K562 (cell line): ENCODE measurements at regions not wholly inside any gene's neighbourhood (a gene's known extent, or its start where the extent isn't known, plus 50 kb on each side); places are given as distances from the start of the nearest gene placed in this dataset.

Experiments used
- ATAC-seq: fragments of 200-7000 bp; cut with Tn5 transposase; 3 replicates; pipeline ENCODE4 v1.9.1; 2020; ENCODE audit warnings: moderate library complexity
- BruUV-seq: library from RNA; stranded (reverse); fragments of 400-500 nt; replicated peaks from 2 replicates; lab custom pipeline; 2021; lab: Mats Ljungman, UMichigan
- CTCF ChIA-PET: fragments of 300-600 bp; formaldehyde crosslinking; extraction: SDS; loops from one replicate; lab custom pipeline; 2021; ENCODE audit warnings: low intra/inter-chr PET ratio; lab: Yijun Ruan, JAX
- POLR2A ChIA-PET: fragments of 300-600, 350-650 bp; sonication (Branson Sonifier 250); formaldehyde crosslinking; extraction: SDS; loops from one replicate; lab custom pipeline; 2021; ENCODE audit warnings: antibody characterized with exemption, inconsistent platforms; lab: Yijun Ruan, JAX
- DNase-seq, 4 experiments: peaks; one replicate each; pipeline versions ENCODE4 v3.0.0 to v3.0.0-alpha.2; 2011 to 2018; ENCODE audit warnings: low spot score in 3 of 4, mixed read lengths in 3 of 4; ENCODE audit errors: extremely low read depth in 1 of 4
- FAIRE-seq: peaks from 2 replicates; lab custom pipeline; 2011; peaks lifted over from hg19 to GRCh38; lab: Jason Lieb, UNC
- H2AFZ ChIP-seq: 2 replicates; pipeline ENCODE4 v1.6.0; 2011; ENCODE audit warnings: low read depth, low read length, control low read depth, inconsistent platforms
- H3K27ac ChIP-seq: fragments of 200-600 bp; 3 replicates; pipeline ENCODE4 v1.8.0; 2011; ENCODE audit warnings: low read depth, mild to moderate bottlenecking, control low read depth, inconsistent platforms, low read length, moderate library complexity, mixed read lengths; ENCODE audit errors: extremely low read depth
- H3K27me3 ChIP-seq, 2 experiments: fragments of 300-600 bp in 1 of 2; 2 replicates in 1 of 2; 3 replicates in 1 of 2; pipeline versions ENCODE4 v1.6.0 to v1.8.0; 2011; ENCODE audit warnings: inconsistent platforms in 2 of 2, low read length in 2 of 2, mild to moderate bottlenecking in 1 of 2, mixed read lengths in 1 of 2, moderate library complexity in 1 of 2; ENCODE audit not compliant: control insufficient read depth in 2 of 2, insufficient read depth in 2 of 2
- H3K36me3 ChIP-seq: fragments of 300-600 bp; 3 replicates; pipeline ENCODE4 v1.8.0; 2011; ENCODE audit warnings: mild to moderate bottlenecking, low read length, inconsistent platforms; ENCODE audit not compliant: control insufficient read depth, insufficient read depth
- H3K4me1 ChIP-seq, 2 experiments: fragments of 200-600 bp in 1 of 2; replicated peaks in 1 of 2; 2 replicates in 1 of 2; 3 replicates in 1 of 2; pipeline versions ENCODE4 v1.5.1 to v1.8.0; 2011; ENCODE audit warnings: inconsistent platforms in 2 of 2, low read length in 2 of 2, mild to moderate bottlenecking in 1 of 2, mixed read lengths in 1 of 2, moderate library complexity in 1 of 2; ENCODE audit not compliant: control insufficient read depth in 2 of 2, insufficient read depth in 2 of 2
- H3K4me2 ChIP-seq: 2 replicates; pipeline ENCODE4 v1.6.1; 2011; ENCODE audit warnings: low read length, control low read depth, inconsistent platforms, mixed read lengths; ENCODE audit not compliant: insufficient read depth
- H3K4me3 ChIP-seq: fragments of 200-600 bp; sonication (generic), shearing (Covaris generic); 2 replicates; pipeline ENCODE4 v1.5.1; 2016; ENCODE audit warnings: control low read depth, inconsistent platforms
- H3K79me2 ChIP-seq: fragments of 200-600 bp; 3 replicates; pipeline ENCODE4 v1.8.0; 2011; ENCODE audit warnings: low read length, inconsistent platforms; ENCODE audit not compliant: control insufficient read depth, insufficient read depth
- H3K9ac ChIP-seq, 2 experiments: 2 replicates each; pipeline versions ENCODE4 v1.6.0 to v1.6.1; 2011; ENCODE audit warnings: low read depth in 2 of 2, low read length in 2 of 2, control low read depth in 1 of 2, inconsistent platforms in 1 of 2, mild to moderate bottlenecking in 1 of 2, mixed read lengths in 1 of 2; ENCODE audit not compliant: insufficient read depth in 1 of 2
- H3K9me1 ChIP-seq: one replicate; pipeline ENCODE4 v1.6.0; 2011; ENCODE audit warnings: inconsistent platforms, mild to moderate bottlenecking, low read length, moderate library complexity; ENCODE audit not compliant: control insufficient read depth, insufficient read depth
- H3K9me3 ChIP-seq: replicated peaks from 2 replicates; pipeline ENCODE4 v1.5.1; 2011; ENCODE audit warnings: low read depth, low read length, inconsistent platforms; ENCODE audit not compliant: control insufficient read depth, insufficient read depth
- H4K20me1 ChIP-seq: replicated peaks from 2 replicates; pipeline ENCODE4 v1.6.1; 2011; ENCODE audit warnings: low read length, inconsistent platforms, mixed read lengths; ENCODE audit not compliant: control insufficient read depth, insufficient read depth
- ETS2 ChIP-seq: IDR thresholded peaks from 2 replicates; pipeline ENCODE4 v1.6.1; 2016; ENCODE audit warnings: borderline replicate concordance, missing genetic modification characterization, mild to moderate bottlenecking, moderate library complexity, missing compliant biosample characterization; ENCODE audit not compliant: poor library complexity, severe bottlenecking
- FOSL1 ChIP-seq: fragments of 200-800 bp; sonication (Bioruptor generic); conservative IDR thresholded peaks from 2 replicates; pipeline ENCODE4 v1.6.1; 2016; ENCODE audit warnings: missing genetic modification characterization, missing compliant biosample characterization
- FOXM1 ChIP-seq, 2 experiments: fragments of 450-650 bp in 1 of 2; sonication (generic) in 1 of 2; formaldehyde crosslinking in 1 of 2; IDR thresholded peaks; 2 replicates each; pipeline versions ENCODE4 v1.6.1 to v1.9.0; 2017 to 2022; ENCODE audit warnings: low read depth in 2 of 2, mild to moderate bottlenecking in 2 of 2, missing genetic modification reagents in 1 of 2, moderate library complexity in 1 of 2
- NR2C2 ChIP-seq, 2 experiments: fragments of 200-800 bp in 1 of 2; sonication (Bioruptor generic) in 1 of 2; sonication (generic) in 1 of 2; formaldehyde crosslinking in 1 of 2; IDR thresholded peaks; 2 replicates each; pipeline versions ENCODE4 v1.6.1 to v1.8.0; 2016 to 2022; ENCODE audit warnings: mild to moderate bottlenecking in 1 of 2, missing compliant biosample characterization in 1 of 2, missing genetic modification characterization in 1 of 2, missing genetic modification reagents in 1 of 2
- PURB ChIP-seq: sonication (generic); formaldehyde crosslinking; IDR thresholded peaks from 2 replicates; pipeline ENCODE4 v1.9.0; 2021; ENCODE audit warnings: low read depth, mild to moderate bottlenecking, missing genetic modification reagents
- RBM14 ChIP-seq: fragments of 200-400 bp; formaldehyde crosslinking; IDR thresholded peaks from 2 replicates; pipeline ENCODE4 v1.6.1; 2018; ENCODE audit warnings: low read depth, mild to moderate bottlenecking, low read length, moderate library complexity, borderline replicate concordance; ENCODE audit not compliant: insufficient read depth
- TSC22D4 ChIP-seq: fragments of 450-650 bp; IDR thresholded peaks from 2 replicates; pipeline ENCODE4 v1.6.1; 2016; ENCODE audit warnings: missing genetic modification characterization, missing biosample characterization, control low read depth
- ZFP30 ChIP-seq: fragments of 250-450 bp; sonication (Bioruptor Pico); IDR thresholded peaks from 2 replicates; pipeline ENCODE4 v1.8.0; 2022; ENCODE audit warnings: moderate library complexity, mild to moderate bottlenecking, inconsistent platforms, borderline replicate concordance
- ZNF274 ChIP-seq: IDR thresholded peaks from 2 replicates; pipeline ENCODE4 v1.6.1; 2011; ENCODE audit warnings: low read depth, mild to moderate bottlenecking, low read length, moderate library complexity, borderline replicate concordance
- ZNF408 ChIP-seq: fragments of 250-450 bp; sonication (Bioruptor Pico); IDR thresholded peaks from 2 replicates; pipeline ENCODE4 v1.4.0; 2020; ENCODE audit warnings: low read depth, mild to moderate bottlenecking, moderate library complexity
- WGBS: fragments of 100-300 bp; shearing (Covaris generic); methylation state at CpG from one replicate; pipeline ENCODE4 v1.1.6; 2016; ENCODE audit warnings: low coverage, mixed read lengths; ENCODE audit not compliant: insufficient coverage; ENCODE audit errors: missing lambda C conversion rate; 5-methylcytosine and 5-hydroxymethylcytosine counted together
- in situ Hi-C: fragments of 300-500 bp; cut with MboI; formaldehyde crosslinking; loops from 4 replicates; pipeline ENCODE4 v1.15.0; 2018; ENCODE audit warnings: inconsistent platforms, mixed read lengths
- intact Hi-C: fragments of 100-400 bp; cut with micrococcal nuclease; formaldehyde crosslinking; loops from 2 replicates; pipeline ENCODE4 v1.14.2; 2022

- no peaks in the 10 kb centered on the region for H3K27me3 ChIP-seq
- ChIA-PET CTCF (no interaction called here), POLR2A (interaction anchor here (0.7 kb wide), 1 partner anchor 11 kb away, joined by 3 read pairs; no protein-coding TSS in a partner anchor)
- TF ChIP-seq ZFP30 (CRISPR knock-in tag) (no peak), NR2C2 (CRISPR knock-in tag; IDR thresholded peaks at IDR 0.05) (no peak), NR2C2 (tag; IDR thresholded peaks at IDR 0.05) (no peak), ZNF274 (no peak), FOXM1 (IDR thresholded peaks at IDR 0.05; ENCODE audit: low read depth) (no peak), FOXM1 (CRISPR knock-in tag; IDR thresholded peaks at IDR 0.05; ENCODE audit: low read depth) (no peak), ETS2 (tag) (no peak), PURB (CRISPR knock-in tag) (no peak), RBM14 (no peak), TSC22D4 (no peak), FOSL1 (tag) (no peak), ZNF408 (CRISPR knock-in tag) (no peak)
- 0 out of 2 replicates have a peak, but pooled peaks cover 2% of the 10 kb centered on the region for H3K9me3 ChIP-seq
- H3K4me1 ChIP-seq = no peaks in the 10 kb centered on the region; a peak in 2 of 5 replicates
- no peaks in the 10 kb centered on the region for H4K20me1 ChIP-seq
- no peak overlapping the region for H3K27ac ChIP-seq
- no peak for FAIRE-seq
- no peak for DNase-seq
- no peak overlapping the region for H2AFZ ChIP-seq
- WGBS = 59% methylated on average over 9 of the region's 9 CpGs
- H3K4me2 ChIP-seq = no peak overlapping the region
- intact Hi-C loops (loop anchor here (5.0 to 10.0 kb wide), 2 partner anchors 216 to 1049 kb away; no protein-coding TSS in a partner anchor), in situ Hi-C loops (no loop called here)
- no peak overlapping the region for H3K9ac ChIP-seq
- no peaks in the 10 kb centered on the region for H3K9me1 ChIP-seq
- ATAC-seq = no peak
- no peak overlapping the region for H3K4me3 ChIP-seq
- no peaks in the 10 kb centered on the region for H3K79me2 ChIP-seq
- no peaks in the 10 kb centered on the region for H3K36me3 ChIP-seq
- no TSS peak for BruUV-seq
Observed at GRCh38 chr2:11955884-11956291, 209.5 kb downstream of the LPIN1 start.
